ENCODE measurements at regions not wholly inside any gene's neighbourhood (a gene's known extent, or its start where the extent isn't known, plus 50 kb on each side); places are given as distances from the start of the nearest gene placed in this dataset.

DNA sequence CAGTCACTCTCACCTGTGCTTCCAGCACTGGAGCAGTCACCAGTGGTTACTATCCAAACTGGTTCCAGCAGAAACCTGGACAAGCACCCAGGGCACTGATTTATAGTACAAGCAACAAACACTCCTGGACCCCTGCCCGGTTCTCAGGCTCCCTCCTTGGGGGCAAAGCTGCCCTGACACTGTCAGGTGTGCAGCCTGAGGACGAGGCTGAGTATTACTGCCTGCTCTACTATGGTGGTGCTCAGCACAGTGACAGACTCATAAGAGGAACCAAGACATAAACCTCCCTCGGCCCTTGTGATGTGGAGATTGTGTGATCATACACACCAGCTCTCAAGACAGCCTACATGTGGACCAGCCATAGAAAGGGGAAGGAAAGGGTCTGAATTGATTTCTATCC is 113.3 kb downstream of the ZNF280B start:
- DNase-seq (ENCODE audit: low read depth) = no peak

DNA sequence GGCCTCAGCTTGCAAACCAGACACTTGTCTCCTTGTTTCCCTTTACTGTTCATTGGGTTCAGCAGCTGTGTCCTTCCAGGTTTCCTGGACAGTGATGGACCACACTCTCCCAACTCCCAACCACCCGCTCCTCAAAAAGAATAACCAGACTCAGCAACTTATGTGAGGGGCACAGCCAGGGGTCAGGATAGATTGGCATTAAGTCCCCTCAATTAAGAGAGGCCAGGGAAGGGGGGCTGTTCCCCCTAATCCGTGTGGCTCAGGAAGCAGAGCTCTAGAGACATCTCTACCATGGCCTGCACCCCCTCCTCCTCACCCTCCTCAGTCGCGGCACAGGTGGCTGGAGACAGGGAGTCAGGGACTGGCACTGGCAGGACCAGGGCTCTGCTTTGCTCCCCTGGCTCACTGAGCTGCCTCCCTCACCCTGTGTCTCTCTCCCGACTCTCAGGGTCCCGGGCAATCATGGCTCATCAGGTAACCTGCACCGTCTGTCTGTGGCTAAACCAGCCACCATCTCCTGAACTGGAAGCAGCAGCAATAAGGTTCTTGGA is 111.7 kb downstream of the ZNF280B start:
- no peak for DNase-seq (ENCODE audit: low read depth)

DNA sequence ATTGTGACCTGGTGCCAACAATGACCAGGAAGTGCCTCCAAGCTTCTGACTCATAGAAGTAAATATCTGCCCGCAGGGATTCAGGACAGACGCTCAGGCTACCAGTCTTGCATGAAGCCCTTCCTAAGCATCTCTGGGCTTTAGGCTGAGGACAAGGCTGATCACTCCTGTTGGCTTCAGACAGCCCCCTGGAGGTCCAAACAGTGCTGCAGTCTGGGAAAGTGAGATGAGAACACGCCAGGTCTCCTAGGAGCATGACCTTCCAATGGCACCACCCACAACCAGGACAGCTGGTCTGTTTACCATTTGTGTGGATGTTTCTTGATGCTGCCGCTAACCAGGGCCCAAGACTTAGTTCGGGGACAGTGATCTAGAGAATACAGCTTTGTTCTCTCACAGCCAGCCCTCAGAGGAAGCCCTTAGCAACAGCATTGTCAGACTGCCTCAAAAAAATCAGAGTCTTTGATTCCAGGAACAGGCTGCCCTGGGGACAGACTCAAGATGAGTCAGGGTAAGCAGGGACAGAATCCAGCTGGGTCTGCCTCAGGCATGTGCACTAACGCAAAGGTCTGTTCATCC is 111.2 kb downstream of the ZNF280B start:
- no peak for DNase-seq (ENCODE audit: low read depth)

DNA sequence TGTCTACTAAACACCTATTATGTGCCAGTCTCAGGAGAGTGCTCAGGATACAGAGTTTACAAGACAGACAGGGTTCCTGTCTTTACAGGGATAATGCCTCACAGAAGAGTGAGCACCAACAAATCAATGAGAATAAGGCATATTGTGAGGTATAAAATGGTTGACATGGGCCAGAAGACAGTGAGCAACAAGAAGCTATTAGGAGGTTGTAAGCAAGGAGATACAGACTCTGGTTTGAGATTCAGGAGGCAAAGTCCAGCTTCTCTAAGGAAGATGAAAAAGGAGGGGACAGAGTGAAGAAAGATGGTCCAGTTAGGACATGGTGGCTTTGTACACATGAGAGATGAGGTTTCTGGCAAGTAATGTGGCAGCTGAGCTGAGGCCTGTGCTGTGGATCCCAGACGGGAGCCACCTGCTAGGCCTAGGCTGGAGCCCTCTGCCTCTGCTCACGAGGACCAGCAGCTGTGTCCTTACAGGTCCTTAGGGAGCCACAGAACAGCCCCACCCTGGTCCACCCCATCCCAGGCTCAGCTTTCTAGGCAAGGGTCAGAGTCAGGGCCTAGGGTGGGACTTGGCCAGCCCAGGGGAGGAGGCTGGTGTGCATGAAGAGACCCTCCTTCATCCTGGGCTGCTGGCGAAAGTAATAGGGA is 110.5 kb downstream of the ZNF280B start:
- DNase-seq (ENCODE audit: low read depth) = no peak

DNA sequence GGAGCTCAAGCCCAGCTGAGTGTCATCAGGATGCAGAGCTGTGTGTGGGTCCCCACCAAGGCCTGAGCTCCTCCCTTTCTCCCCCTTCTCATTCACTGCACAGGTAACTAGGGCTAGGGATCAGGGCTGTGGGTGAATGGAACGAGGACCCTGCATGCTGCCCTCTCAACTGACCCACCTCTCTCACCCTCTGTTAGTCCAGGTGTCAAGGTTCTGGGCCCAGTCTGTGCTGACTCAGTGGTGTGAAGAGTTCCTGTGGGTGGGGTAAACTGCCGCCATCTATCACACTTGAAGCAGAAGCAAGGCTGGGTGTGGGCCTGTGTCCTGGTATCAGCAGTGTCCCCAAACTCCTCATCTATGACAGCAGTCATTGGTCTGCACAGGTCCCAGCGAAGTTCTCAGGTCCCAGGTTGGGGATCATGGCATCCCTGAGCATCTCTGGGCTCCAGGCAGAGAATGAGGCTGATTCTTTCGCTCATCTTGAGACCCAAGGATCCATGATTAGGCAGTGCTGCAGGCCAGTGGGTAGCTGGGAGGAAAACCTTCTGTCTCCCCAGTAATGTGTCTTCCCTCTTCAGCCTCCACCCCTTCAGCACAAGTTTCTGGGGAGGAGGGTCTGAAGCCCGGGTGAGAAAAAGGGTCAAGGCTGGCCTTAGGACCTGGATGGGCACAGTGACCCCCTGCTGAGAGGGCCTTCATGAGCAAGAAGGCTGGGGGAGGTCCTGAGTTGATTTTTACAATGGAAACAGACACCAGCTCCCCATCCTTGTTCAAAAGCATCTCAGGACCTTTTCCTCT is 109.8 kb downstream of the ZNF280B start:
- no peak for DNase-seq (ENCODE audit: low read depth)

DNA sequence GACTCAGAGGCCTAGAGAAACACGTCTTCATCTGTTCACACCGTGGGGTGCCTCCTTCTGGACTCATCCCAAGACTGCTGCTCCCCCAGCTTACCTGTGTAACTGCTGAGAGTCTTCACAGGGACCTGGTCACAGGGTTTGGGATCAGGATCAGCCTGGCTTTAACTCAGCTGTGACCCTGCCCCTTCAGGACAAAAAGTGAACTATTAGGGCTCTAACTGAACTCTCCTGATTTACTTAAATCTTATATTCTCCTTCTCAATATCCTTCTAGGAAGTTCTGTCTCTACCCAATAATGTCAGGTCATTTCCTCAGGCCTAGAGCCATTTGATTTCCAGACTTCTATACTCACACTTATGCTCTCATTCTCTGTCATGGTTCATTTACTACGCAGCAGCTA is 108.4 kb downstream of the ZNF280B start:
- DNase-seq (ENCODE audit: low read depth) = no peak

DNA sequence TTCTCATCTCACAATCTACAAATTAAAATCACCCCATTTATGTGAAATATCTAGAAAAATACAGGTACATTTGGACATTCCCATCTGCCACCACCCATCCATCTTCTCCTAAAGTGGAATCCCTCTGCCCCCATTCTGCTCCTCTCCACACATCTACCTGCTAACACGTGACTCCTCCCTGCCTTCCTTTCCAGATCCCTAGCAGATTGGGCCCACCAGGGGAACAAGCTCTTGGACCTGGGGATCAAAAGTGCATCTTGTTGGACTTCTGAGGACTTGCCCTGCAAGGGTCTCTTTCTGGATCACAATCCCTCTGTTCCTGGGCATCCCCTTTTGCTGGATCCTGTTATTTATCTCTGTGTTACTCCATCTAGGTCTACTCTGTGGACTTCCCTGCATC is 107.6 kb downstream of the ZNF280B start:
- DNase-seq (ENCODE audit: low read depth) = no peak

DNA sequence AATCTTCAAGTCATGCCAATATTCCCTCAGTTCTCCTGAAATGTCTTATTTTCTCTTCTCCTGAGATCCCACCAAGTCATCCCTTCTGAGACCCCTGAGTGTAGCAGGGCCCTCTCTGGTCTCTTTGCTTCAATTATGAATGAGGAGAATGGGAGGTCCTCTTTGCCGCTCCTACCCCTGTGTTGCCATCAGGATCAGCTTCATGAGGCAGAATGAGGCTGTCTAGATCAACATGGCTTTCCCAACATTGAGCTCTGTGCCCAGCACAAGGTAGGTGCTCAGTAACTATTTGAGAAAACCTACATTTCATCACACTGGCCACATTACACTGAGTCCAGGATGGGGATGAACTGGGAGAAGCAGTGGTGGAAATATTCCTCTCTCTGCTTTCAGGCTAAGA is 107.2 kb downstream of the ZNF280B start:
- no peak for DNase-seq (ENCODE audit: low read depth)

DNA sequence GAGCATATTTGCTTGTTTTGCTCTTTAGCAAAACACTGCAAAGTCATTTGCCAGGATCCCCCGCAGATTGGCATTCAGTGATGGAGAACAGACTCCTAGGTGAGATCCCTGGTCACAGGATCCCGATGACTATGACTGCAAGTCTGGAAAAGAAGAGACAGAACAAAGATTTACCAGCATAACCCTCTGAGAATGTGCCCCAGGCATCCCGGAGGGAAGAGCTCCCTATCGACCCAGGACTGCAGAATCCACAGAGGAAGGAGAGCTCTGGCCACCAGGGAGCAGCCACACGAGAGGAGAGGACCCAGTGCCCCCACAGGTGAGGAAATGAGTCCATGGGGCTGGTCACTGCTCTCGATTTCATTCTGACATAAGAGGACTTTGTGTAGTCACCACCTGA is 105.2 kb downstream of the ZNF280B start:
- DNase-seq (ENCODE audit: low read depth) = no peak

DNA sequence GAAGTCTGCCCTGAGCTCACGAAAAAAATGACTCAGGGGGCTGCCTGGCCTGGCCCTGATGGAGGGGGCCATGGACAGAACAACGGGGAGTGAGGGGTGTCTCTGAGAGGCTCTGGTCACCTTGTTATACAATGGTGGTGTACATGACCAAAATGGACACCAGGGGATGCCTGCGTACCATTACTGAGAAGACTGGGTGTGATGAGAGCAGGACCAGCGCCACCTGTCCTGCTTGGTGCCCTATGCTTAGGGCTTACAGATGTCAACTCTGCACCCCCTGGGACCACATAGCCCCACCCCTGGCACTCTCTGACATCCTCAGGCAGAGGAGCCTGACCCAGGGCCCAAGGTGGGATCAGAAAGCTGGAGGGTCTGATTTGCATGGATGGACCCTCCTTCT is 104.8 kb downstream of the ZNF280B start:
- DNase-seq (ENCODE audit: low read depth) = no peak

DNA sequence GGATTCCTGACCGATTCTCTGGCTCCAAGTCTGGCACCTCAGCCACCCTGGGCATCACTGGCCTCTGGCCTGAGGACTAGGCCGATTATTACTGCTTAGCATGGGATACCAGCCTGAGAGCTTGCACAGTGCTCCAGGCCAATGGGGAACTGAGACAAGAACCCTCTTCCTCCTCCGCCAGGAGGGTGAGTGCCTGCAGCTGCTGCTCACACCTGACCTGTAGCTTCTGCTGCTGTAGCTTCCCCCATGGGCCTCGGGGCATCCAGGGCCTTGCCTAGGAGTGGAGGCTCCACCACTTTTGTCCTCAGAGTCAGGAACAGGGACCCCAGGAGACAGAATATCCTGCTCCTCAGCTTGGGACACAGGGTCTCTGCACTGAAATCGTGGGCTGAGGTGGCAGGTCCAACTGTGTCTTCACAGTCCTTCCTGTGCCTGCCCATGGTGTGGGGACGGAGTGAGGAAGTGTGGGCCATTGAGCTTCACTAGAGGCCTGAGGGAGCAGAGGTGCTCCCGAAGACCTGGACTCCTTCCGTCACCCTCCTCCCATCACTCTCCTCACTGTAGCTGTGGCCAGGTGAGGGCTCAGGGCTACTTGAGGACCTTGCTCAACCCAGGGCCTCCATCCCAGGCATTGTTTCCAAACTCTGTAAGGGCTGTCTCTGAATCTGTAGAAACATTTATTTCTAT is 103.8 kb downstream of the ZNF280B start:
- no peak for DNase-seq (ENCODE audit: low read depth)

DNA sequence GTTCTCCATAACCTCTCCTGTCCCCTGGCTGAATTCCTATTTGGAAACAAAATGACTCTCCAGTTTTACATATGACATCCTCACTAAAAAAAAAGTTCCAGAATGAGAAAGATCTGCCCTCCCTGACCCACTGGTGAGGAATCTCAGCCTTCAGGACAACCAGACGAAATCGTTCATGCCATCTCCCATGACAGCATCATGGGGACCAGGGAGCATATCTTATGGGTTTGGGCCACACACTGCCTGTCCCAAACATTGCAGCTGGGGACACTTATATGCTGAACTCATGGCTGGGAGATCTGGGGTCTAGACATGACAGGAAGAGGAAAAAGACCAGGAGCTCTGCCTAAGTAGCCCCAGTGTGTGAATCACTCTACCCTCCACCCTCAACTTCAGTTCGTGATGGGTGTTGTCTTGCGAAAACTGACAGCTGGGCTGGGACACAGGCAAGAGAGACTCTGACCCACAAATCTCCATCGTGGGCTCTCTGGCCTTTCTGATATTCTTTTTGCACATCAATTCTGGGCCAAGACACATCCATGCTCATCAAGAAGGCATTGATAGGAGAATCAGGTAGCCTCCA is 102.0 kb downstream of the ZNF280B start:
- no peak for DNase-seq (ENCODE audit: low read depth)

DNA sequence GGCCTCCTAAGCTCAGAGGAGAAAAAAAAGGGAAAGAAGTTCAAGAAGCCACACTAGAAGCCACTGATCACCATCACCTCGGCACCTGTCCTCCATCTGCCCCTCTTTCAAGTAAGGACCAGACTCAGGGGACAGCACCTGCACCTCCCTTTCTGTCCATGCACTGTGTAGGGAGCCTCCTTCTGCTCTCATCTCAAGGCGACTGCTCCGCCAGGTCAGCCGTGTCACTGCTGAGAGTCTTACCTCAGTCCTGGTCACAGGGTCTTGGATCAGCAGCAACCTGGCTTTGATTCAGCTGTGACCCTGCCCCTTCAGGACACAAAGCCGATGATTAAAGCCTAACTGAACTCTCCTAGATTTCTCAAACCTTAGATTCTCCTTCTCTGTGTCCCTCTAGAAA is 101.5 kb downstream of the ZNF280B start:
- DNase-seq (ENCODE audit: low read depth) = no peak

DNA sequence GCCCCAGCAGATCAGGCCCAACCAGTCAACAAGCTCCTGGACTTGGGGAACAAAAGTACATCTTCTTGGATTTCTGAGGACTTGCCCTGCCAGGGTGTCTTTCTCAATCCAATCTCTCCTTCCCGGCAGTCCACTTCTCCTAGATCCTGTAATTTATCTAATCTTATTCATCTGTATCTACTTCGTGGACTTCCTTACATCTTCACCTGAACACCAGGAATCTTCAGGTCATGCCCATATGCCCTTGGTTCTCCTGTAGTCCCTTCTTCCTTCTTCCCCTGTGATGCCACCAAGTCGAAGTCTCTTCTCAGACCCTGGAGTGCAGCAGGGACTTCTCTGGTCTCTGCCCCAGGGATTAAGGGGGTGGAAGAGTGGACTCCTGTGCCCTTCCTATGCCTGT is 100.3 kb downstream of the ZNF280B start:
- no peak for DNase-seq (ENCODE audit: low read depth)

DNA sequence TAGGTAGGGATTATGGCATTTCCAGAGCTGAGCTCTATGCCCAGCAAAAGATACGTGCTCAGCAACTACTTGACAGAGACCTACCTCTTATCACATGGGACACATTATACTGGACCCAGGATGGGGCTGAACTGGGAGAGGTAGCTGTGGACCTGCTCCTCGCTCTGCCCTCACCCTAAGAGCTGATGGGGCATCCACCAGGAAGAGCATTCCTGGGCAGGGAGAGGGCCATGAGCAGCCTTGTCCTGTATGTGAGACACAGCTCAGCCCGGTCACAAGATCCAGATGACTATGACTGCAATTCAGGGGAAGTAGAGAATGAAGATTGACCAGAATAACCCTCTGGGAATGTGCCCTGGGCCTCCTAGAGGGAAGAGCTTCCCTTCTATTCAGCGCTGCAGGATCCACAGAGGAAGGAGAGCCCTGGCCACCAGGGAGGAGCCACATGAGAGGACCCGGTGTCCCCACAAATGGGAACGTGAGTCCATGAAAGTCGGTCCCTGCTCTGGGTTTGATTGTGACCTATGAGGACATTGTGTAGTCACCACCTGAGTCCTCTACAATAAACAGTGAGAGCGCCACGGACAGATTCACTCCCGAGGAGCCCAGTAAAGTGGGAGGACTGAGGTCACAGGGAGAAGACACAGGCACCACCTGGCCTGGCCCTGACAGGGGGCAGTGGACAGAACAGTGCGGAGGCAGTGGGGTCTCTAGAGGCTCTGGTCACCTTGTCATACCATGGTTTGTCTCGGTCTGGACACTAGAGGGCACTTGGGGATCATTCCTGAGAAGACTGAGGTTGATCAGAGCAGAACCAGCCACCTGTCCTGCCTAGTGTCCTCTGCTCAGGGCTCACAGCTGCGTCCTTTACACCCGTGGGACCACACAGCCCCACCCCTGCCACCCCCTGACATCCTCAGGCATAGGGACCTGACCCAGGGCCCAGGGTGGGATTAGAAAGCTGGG is 99.5 kb downstream of the ZNF280B start:
- no peak for DNase-seq (ENCODE audit: low read depth)

DNA sequence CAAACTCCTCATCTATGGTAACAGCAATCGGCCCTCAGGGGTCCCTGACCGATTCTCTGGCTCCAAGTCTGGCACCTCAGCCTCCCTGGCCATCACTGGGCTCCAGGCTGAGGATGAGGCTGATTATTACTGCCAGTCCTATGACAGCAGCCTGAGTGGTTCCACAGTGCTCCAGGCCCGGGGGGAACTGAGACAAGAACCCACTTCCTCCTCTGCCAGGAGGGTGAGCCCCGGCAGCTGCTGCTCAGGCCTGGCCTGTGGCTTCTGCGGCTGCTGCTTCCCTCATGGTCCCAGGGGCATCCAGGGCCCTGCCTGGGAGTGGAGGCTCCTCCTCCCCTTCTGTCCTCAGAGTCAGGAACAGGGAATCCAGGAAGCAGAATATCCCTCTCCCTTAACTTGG is 98.4 kb downstream of the ZNF280B start:
- DNase-seq (ENCODE audit: low read depth) = no peak

DNA sequence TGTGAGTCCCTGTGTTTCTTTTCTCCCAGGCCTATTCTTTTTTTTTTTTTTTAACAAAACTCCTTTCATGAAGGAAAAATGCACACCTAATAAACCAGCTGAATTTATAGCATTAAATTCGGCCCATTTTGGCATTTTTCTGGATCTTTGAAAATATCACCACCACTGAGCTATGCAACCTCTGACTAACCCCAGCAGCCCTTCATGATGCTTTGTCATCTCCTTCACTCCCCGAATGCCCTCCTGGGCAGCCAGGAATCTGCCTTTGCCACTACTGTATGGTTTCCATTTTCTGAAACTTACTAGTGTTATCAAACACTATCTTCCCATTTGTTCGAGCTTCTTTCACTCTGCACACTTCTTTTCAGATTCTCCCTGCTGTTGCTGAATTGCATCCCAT is 97.9 kb downstream of the ZNF280B start:
- no peak for DNase-seq (ENCODE audit: low read depth)

DNA sequence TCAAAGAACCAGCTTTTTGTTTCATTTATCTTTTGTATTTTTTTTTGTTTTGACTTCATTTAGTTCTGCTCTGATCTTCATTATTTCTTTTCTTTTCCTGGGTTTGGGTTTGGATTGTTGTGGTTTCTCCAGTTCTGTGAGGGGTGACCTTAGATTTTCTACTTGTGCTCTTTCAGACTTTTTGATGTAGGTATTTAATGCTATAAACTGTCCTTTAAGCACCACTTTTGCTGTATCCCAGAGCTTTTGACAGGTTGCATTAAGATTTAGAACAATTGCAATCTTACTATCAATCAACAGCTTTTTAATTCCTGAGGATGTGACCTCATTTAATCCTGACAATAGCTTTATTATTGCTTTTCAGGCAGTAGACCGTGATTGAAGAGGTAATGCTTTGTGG is 94.3 kb downstream of the ZNF280B start:
- DNase-seq (ENCODE audit: low read depth) = no peak

DNA sequence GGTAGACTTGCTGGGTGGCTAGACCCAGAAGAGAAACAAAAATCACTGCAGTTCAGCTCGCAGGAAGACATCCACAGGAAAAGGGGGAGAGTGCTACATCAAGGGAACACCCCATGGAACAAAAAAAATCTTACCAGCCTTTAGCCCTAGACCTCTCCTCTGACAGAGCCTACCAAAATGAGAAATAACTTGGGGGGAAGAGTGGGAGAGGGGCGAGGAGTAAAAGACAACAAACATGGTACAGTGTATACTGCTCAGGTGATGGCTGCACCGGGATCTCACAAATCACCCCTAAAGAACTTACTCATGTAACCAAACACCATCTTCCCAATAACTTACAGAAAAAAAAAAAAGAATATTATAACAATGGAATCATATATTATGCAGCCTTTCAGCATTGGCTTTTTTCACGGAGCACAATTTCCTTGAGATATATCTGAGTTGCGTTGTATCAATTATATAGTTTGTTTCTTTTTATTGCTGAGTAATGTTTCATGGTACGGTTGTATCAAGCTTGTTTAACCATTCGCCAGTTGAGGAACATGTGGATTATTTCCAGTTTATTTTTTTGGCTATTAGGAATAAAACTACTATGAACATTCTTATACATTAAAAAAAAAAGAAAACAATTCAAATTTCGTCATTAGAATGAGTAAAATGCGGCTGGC is 90.9 kb downstream of the ZNF280B start:
- no peak for DNase-seq (ENCODE audit: low read depth)

DNA sequence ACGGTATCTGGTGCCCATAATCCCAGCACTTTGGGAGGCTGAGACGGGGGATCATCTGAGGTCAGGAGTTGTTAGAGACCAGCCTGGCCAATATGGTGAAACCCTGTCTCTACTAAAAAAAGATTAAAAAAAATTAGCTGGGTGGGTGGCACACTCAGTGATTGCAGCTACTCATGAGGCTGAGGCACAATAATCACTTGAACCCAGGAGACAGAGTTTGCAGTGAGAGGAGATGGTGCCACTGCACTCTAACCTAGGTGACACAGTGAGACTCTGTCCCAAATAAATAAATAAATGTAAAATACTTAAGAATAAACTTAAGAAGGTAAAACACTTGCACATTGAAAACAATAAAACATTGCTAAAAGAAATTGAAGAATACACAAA is 90.4 kb downstream of the ZNF280B start:
- DNase-seq (ENCODE audit: low read depth) = no peak

DNA sequence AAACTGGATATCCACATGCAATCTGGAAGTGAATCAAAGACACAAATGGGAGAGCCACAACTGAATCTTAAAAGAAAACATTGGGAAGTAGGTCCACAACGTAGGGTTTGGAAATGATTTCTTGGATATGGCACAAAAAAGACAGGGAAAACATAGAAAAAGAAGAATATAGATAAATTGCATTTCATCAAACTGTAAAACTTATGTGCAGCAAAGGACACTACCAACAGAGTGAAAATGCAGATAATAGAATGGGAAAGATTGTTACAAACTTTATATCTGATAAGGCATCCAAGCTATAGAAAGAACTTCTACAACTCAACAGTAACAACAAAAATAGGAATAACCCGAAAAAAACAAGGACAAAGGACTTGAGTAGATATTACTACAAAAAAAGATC is 89.6 kb downstream of the ZNF280B start:
- no peak for DNase-seq (ENCODE audit: low read depth)

All from activated T-cell treated with anti-CD3 and anti-CD28 coated beads for 48 hours (primary cell).